Stimulated activated CD8-positive, alpha-beta memory T cell treated with anti-CD3 and anti-CD28 coated beads, Interleukin-7, amount 100 ng/mL, for 48 hours (primary cell): ENCODE measurements at regions not wholly inside any gene's neighbourhood (a gene's known extent, or its start where the extent isn't known, plus 50 kb on each side); places are given as distances from the start of the nearest gene placed in this dataset.

Source experiments
- DNase-seq, 2 donors: peaks; one replicate each; pipeline ENCODE4 v3.0.0-alpha.2; 2020; ENCODE audit warnings: low read depth in 1 of 2; ENCODE audit errors: extremely low read depth in 1 of 2

DNA sequence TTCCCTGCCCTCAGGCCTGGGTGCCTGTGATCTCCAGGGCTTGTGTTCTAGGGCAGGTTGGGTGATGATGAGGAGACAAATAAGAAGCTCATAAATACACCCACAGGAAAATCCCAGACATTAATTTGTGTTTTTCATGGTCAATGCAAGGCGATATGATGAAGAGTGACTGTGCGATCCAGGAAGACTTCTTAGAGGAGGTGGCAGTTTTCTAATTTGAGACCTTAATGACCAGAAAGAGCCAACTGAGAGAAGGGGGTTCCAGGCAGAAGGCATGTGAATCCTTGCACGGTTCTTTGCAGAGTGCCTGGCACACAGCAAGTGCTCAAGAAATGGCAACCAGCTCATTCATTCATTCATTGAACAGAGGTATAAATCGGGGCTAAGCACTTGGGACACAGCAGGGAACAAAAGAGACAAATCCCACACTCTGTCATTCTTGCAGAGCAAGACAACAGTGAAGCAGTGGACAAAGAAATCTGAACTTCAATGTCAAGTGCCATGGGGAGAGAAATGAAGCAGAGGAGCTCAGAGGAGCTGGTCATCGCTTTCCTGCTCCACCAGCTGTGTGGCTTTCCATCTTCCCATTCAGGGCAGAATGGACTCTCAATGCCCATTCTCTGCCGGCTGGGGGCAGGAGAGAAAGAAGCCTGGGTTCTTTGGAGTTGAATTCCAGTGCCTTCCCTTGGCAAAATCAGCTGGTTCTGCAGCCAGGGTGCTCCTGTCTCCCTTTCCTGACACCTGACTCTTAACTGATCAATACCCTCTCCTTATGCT, 128.3 kb downstream of the AACS start:
- DNase-seq = no peak

GRCh38 chr12:125194163-125194773, 129.0 kb downstream of the AACS start:
- DNase-seq = no peak

DNA sequence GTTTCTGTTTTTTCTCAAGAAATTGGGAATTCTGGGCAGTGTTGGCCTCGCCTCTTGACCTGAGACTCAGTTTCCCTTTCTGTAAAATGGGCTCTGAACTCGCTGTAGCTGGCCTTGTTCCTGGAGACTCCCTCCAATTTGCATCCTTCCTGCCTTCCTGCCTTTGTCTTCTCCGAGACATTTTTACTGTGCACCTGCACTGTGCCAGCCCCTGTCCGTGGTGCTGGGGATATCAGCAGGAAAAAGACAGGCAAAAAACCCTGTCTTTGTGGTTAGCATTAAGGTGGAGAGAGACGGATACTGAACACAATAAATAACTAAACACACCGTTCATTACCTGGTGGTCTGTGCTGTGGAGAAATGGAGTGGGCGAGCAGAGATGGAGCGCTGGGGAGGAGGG, 129.8 kb downstream of the AACS start:
- no peak for DNase-seq

- DNase-seq = no peak
Observed at GRCh38 chr12:125197326-125197725, 132.1 kb downstream of the AACS start.

DNA sequence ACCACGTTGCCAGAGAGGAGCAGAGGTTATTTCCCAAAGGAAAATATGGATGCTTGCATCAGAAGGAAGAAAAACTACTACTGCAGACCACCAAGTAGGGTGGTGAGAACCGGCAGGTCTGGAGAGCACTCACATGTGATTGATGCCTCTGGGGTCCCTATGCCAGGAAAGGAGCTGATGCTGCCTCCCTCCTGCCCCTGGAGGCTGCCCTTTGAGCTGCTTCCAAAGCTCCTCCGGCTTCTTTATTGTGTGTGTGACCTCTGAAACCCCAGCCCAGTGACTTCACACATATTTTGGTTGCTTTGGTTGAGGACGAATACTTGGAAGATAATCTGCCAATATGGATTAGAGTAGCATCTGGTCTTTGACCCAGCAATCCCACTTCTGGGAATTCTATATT, 133.4 kb downstream of the AACS start:
- no peak for DNase-seq

DNA sequence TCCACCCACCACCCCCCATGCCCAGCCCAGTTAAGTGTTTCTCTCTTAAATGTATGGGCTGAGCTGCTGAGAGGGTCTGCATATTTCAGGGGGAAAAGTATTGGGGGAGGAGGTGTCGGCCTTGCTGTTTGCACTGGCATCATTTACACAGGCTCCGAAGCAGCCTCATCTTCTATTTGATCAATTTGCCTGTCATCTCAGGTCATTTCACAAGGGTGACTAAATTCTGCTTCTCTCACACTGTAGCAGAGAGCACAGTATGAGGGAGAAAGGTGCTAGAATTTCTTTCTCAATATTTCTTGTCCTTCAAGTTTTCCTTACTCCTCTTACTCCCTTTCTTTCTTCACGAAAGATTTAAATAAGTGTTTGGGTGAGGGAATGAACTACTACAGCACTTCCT, 135.9 kb downstream of the AACS start:
- DNase-seq = no peak

DNA sequence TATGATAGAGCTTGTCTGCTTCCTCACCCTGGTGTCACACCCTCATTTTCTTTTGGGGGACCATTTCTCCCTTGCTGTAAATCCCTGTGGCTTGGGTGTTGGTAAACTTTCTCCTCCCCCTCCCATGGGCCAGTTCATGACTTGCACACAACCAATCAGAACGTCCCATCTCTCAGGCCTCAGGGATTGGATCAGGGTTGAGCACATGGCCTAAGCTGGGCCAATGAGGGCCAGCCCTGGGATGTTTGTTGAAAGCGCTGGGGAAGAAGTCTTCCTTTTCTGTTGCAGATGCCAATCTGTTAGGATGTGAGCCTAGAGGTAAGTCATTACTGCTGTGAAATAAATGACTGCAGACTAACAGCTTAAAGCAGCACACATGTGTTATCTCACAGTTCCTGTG, 136.7 kb downstream of the AACS start:
- DNase-seq = no peak

DNA sequence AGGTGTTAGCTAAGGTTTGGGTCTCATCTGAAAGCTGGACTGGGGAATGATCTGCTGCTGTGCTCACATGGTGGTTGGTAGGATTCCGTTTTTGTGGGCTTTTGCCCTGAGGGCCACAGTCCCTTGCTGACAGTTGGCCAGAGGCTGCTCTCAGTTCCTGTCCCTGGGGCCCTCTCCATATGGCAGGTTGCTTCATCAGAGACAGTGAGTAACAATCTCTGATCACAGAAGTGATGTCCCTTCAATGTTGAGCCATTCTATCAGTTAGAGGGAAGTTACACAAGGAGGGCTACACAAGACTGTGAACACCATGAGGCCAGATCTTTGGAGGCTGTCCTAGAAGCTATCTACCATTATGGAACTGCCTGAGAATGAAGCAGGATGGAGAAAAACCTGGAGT, 137.2 kb downstream of the AACS start:
- no peak for DNase-seq

DNA sequence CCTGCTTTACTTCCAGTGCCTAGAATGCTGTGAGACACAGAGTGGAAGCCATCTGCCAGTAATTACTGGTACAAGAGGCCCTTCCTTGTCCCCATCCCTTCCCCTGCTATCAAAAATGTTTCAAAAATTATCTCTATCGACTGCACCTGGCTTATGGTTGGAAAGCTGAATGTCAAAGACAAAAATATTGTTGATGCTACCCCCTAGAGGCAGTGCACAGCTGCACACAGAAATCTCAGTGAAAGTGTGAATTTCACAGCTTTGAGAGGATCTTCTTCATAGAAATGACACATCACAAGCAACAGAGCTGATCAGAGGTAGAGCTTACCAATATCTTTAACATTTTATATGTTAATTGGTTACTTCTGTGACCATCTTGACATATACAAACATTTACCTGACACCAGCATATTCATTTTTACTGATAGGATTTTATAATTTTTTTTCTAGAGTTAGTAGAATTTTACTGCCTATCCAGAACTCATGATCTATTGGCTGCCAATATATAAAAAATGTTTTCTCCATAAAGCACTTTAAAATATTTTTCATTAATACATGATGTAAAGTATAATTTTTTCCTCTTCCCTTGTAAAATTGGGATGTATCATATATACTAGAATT, 138.0 kb downstream of the AACS start:
- DNase-seq = no peak

GRCh38 chr12:125205386-125205785, 140.2 kb downstream of the AACS start:
- DNase-seq = no peak

DNA sequence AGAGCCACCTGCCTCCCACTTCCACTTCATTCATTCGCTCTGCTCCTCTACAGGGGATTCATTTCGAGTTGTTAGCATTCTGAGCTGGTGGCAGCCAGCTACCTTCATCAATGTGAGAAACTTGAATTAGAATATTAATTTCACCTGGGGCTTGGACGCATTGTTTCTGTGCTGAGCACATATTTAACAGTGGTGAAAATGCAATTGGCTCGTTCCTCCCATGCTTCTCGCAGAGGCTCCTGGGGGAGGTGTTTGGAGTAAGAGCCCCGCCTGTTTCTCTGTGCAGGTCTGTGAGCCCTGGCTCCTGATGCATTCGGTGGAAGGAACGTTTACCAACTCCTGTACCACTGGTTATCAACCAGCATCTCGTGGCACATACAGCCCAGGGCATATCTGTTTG, 141.5 kb downstream of the AACS start:
- DNase-seq = no peak

DNA sequence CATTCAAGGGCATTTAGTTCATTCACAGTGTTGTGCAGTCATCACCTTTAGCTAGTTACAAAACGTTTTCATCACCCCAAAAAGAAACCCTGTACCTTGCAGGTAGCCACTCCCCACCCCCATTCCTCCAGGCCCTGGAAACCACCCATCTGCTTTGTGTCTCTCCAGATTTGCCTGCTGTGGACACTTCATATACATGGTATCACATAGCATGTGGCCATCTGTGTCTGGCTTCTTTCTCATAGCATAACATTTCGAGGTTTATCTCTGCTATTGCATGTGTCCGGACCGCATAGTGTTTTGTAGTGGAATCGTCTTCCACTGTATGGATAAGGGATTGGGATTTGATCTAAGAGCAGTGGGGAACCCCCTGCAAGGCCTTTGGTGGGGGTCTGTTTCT, 143.1 kb downstream of the AACS start:
- DNase-seq = no peak

GRCh38 chr12:125208942-125209341, 143.7 kb downstream of the AACS start:
- DNase-seq = no peak

GRCh38 chr12:125210104-125210755, 145.0 kb downstream of the AACS start:
- DNase-seq = no peak

GRCh38 chr12:125211464-125211863, 146.2 kb downstream of the AACS start:
- no peak for DNase-seq

GRCh38 chr12:125214289-125214688, 149.1 kb downstream of the AACS start:
- DNase-seq = no peak

DNA sequence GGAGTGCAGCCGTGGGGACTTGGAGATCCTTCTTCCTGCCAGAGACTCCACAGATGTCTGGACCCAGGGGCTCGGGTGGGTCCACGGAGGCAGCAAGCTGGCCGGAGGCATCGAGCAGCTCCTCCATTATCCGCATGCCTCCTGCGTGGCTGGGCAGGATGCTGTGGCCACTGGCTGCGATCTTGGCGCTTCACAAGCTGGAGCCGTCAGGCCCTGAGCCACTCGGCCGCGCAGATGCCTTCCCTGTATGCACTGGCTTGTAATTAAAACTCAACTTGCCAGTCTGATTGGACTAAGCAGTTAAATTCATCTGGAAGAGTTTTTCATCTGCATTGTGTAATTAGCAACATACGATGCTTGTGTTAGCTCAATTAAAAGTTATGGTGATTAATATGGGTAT, 151.5 kb downstream of the AACS start:
- DNase-seq = no peak

- no peak for DNase-seq
Observed at GRCh38 chr12:125217308-125217707, 152.1 kb downstream of the AACS start.

DNA sequence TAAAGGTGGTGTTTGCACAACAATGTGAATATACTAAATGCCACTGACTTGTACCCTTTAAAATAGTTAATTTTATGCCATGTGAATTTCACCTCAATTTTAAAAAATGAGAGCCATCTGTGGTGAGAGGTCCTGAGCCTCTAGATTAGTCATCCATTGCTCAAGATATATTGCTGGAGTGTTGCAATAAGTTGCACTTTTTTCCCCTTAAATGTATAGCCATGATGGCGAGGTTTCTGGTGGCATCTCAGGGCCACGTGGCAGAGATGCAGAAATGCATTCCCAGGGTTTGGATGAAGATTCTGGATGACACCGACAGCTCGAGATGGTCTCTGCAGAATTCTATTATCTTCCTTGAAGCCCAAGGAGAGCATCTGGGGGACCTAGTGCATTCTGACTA, 153.7 kb downstream of the AACS start:
- no peak for DNase-seq

DNA sequence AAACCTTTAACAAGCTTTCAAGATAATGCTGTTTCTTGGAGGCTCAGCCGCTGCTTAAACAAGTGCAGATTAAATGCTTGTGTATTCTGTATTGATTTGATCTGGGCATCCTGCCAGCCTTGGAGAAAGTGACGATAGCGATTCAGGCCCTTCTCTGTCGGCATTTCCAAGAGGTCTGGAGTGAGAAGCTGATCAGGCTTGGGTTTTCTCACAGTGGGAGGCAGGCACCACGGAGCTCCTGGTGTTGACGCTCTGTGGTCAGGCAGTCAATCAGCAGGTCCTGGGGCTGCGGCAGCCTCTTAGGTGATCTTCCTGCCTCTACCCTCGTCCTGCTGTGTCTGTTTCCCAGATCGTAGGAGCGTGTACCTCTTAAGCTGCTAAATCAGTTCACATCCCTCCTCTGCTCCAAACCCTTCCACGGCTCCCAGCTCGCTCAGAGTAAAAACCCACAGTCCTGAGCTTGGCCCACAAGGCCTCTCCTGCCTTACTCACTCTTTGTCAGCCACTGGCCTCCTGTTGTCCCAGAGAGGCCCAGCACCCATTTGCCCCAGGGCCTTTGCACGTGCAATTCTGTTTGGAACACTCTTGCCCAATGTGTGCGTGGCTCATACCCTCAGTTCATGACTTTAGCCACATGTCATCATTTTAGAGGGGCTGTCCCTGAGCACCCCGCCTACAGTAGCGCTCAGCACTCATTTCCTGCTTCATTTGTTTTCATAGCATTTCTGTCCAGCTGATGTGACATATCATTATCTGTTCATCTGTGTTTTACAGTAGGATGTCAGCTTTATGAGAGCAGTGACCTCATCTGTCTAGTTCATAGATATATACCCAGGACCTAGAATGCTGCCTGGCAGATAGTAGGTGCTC, 155.4 kb downstream of the AACS start:
- no peak for DNase-seq

GRCh38 chr12:125221602-125222001, 156.4 kb downstream of the AACS start:
- no peak for DNase-seq
